Muscle layer of colon (tissue), 2 donors: ENCODE measurements at regions not wholly inside any gene's neighbourhood (a gene's known extent, or its start where the extent isn't known, plus 50 kb on each side); places are given as distances from the start of the nearest gene placed in this dataset.
"Not testable (repeated sequence)": the region's sequence is repeated elsewhere in the genome, so short reads cannot be mapped to it uniquely, and the experiment has no call there.

ENCODE experiments used
- H3K27ac ChIP-seq: one replicate; pipeline ENCODE4 v1.7.0; 2013; ENCODE audit warnings: low read depth, mild to moderate bottlenecking, low read length, moderate library complexity
- H3K27me3 ChIP-seq, 2 donors: one replicate each; pipeline ENCODE4 v1.7.0; 2013; ENCODE audit warnings: low read length in 2 of 2, mild to moderate bottlenecking in 2 of 2; ENCODE audit not compliant: insufficient read depth in 2 of 2, control insufficient read depth in 1 of 2
- H3K36me3 ChIP-seq: one replicate; pipeline ENCODE4 v1.7.0; 2013; ENCODE audit warnings: mild to moderate bottlenecking, low read length; ENCODE audit not compliant: insufficient read depth
- H3K4me1 ChIP-seq: one replicate; pipeline ENCODE4 v1.7.0; 2013; ENCODE audit warnings: mild to moderate bottlenecking, low read length; ENCODE audit not compliant: insufficient read depth
- H3K4me3 ChIP-seq, 2 donors: one replicate each; pipeline ENCODE4 v1.7.0; 2013; ENCODE audit warnings: low read length in 2 of 2, low read depth in 1 of 2, mild to moderate bottlenecking in 1 of 2, moderate library complexity in 1 of 2
- H3K9ac ChIP-seq: one replicate; pipeline ENCODE4 v1.7.0; 2013; ENCODE audit warnings: low read length
- H3K9me3 ChIP-seq: one replicate; pipeline ENCODE4 v1.7.0; 2013; ENCODE audit warnings: mild to moderate bottlenecking, low read length
- donor health status: abdominal sarcoma.
- donor health status: Adenocarcinoma of cecum.

DNA sequence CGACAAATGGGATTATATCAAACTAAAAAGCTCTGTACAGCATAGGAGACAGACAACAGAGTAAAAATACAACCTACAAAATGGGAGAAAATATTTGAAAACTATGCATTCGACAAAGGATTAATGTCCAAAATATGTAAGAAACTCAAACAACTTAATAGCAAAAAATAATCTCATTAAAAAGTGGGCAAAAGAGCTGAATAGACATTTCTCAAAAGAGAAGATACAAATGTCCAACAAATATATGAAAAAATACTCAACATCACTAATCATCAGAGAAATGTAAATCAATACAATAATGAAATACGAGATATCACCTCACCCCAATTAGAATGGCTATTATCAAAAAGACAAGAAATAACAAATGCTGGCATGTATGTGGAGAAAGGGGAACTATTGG is 272.9 kb downstream of the KLHL13 start:
- no peaks in the 10 kb centered on the region for H3K36me3 ChIP-seq
- H3K4me3 ChIP-seq: no peak overlapping the region
- H3K4me1 ChIP-seq: no peaks in the 10 kb centered on the region
- H3K27me3 ChIP-seq: no peaks in the 10 kb centered on the region
- H3K9me3 ChIP-seq: no peaks in the 10 kb centered on the region
- no peak overlapping the region for H3K27ac ChIP-seq
- H3K9ac ChIP-seq: no peak overlapping the region

DNA sequence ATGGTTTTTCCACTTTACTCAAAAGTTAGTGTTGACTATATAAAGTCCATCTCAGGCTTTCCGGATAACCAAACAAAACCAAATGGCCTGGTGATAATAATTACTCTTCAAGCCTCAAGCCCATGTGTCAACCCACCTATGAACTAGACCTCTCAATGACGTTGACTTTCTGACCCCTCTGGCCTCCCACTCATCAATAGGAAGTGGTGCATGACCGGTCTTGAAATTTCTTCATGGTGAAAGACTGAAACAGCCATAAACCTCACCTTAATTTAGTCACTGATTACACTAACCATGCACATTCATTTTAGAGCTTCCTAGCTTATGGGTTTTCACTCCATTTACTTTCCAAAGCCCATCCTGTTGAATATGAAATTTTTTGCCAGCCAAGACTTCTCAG is 276.0 kb downstream of the KLHL13 start:
- Histone ChIP-seq H3K9ac (no peak overlapping the region), H3K36me3 (no peaks in the 10 kb centered on the region), H3K9me3 (no peaks in the 10 kb centered on the region), H3K4me1 (no peaks in the 10 kb centered on the region), H3K27ac (no peak overlapping the region), H3K27me3 (no peaks in the 10 kb centered on the region), H3K4me3 (no peak overlapping the region)

DNA sequence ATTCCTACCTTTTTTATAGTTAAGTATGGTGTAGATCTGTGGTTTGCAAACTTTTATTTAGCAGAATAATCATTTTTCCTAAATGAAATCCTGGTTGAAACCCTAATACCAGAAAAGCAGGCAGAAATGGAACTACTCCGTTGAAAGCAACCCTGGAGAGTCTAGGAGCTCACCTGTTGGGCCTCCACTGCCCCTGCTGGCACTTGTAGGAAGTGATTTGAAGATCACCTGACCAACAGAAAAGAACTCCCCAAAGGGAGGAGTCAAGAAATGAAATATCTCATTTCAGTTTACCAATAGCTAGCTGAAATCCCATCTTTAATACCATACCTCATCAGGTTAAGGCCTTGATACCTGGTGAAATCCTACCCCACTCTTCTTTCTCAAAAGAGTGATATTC is 277.1 kb downstream of the KLHL13 start:
- Histone ChIP-seq H3K9me3 (no peaks in the 10 kb centered on the region), H3K27me3 (no peaks in the 10 kb centered on the region), H3K27ac (no peak overlapping the region), H3K36me3 (no peaks in the 10 kb centered on the region), H3K4me1 (no peaks in the 10 kb centered on the region), H3K9ac (no peak overlapping the region), H3K4me3 (no peak overlapping the region)

DNA sequence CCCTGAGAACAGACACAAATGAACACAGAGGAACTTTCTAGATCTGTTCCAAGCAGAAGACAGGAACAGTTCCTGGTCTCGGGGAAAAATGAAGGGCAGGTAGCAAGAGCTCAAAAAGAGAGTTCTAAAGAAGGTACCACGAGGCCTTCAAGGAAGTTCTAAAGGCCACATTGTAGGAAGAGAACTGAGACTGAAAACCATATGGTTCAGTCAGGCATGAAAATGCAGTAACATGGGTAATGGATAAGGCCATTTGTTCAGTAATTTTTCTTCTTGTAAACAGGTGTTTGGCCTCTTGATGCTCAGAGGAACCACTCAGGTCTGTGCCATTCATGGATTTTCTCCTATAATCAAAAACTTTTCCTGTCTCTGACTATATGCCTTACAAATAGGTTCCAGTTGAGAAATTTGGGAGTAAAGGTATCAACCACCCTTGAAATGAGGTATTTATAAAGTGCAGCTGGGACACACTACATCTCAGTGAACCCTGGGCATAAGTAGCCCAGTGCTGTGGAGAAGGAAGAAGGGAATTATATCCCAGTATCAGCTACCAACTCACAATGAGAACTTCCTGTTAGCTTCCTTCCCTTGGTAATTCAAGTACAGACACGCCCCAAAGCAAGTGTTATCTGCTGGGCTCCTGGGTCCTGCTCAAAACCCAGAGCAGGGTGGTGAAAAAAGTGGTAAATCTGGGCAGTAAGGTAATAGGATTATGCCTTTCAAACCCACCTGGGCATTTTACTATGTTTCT is 277.9 kb downstream of the KLHL13 start:
- Histone ChIP-seq H3K4me3 (no peak overlapping the region), H3K36me3 (no peaks in the 10 kb centered on the region), H3K9ac (no peak overlapping the region)

DNA sequence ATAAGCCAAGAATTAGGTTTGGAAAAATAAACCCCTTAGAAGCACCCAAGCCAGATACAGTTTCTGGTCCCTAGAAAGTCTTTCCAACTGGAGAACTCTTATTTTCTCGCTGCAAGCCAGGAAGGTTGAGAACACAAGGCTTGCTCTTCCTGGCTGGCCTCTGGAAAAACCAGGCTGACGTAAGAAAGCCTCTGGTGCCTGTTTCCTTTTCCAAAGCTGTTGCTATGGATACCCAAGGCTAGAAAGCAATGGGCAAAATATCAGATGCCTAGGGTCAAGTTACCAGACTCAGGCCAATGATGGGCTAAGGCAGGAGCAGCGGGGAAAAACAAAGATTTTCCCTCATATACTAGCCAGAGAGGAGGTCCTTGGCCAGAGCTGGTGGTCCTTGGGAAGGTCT is 281.6 kb downstream of the KLHL13 start:
- Histone ChIP-seq H3K4me1 (no peaks in the 10 kb centered on the region), H3K36me3 (no peaks in the 10 kb centered on the region), H3K9ac (no peak overlapping the region), H3K27me3 (no peaks in the 10 kb centered on the region), H3K27ac (no peak overlapping the region), H3K4me3 (no peak overlapping the region), H3K9me3 (no peaks in the 10 kb centered on the region)

More for the DNA sequence above, 277.9 kb downstream of the KLHL13 start:
- H3K27me3 ChIP-seq: no peaks in the 10 kb centered on the region
- H3K27ac ChIP-seq: no peak overlapping the region
- H3K4me1 ChIP-seq: no peaks in the 10 kb centered on the region
- no peaks in the 10 kb centered on the region for H3K9me3 ChIP-seq

DNA sequence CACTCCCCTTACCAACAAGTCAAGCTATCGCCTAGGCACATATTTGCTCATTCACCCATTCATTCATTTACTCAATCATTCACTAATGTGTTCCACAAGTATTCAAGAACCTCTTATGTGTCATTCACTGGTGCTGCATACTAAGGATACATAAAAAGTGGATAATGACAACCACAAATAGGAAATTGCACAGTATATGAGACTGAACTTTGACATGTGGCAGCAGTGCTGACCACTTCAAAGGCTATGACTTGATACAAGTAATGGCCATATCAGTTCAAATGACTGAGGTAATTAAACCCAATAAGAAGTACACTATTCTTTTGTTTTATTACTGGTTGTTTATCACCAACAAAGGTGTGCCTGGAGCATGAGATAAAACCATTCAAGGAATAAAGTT is 282.5 kb downstream of the KLHL13 start:
- no peaks in the 10 kb centered on the region for H3K4me1 ChIP-seq
- H3K27me3 ChIP-seq: no peaks in the 10 kb centered on the region
- no peaks in the 10 kb centered on the region for H3K9me3 ChIP-seq
- H3K27ac ChIP-seq: no peak overlapping the region
- H3K36me3 ChIP-seq: no peaks in the 10 kb centered on the region
- H3K9ac ChIP-seq: no peak overlapping the region
- H3K4me3 ChIP-seq: no peak overlapping the region

DNA sequence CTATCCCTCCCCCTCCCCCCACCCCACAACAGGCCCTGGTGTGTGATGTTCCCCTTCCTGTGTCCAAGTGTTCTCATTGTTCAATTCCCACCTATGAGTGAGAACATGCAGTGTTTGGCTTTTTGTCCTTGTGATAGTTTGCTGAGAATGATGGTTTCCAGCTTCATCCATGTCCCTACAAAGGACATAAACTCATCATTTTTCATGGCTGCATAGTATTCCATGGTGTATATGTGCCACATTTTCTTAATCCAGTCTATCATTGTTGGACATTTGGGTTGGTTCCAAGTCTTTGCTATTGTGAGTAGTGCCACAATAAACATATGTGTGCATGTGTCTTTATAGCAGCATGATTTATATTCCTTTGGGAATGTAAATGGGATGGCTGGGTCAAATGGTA is 295.1 kb downstream of the KLHL13 start:
- H3K9ac ChIP-seq, H3K4me3 ChIP-seq, H3K4me1 ChIP-seq, H3K27ac ChIP-seq, H3K36me3 ChIP-seq, H3K9me3 ChIP-seq, H3K27me3 ChIP-seq: not testable (repeated sequence)

DNA sequence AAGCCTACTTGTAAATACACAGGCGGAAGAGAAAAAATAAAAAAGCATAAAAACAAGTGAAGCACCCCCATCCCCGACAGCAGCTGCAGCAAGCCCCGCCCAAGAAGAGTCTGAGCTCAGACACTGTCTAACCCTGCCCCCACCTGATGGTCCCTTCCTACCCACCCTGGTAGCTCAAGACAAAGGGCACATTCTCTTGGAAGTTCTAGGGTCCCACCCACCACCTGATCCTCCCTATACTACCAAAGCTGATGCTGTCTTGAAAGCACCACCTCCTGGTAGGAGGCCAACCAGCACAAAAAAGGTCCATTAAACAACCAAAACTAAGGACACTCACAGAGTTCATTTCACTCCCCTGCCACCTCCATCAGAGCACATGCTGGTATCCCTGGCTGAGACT is 308.2 kb downstream of the KLHL13 start:
- no peaks in the 10 kb centered on the region for H3K9me3 ChIP-seq
- no peak overlapping the region for H3K27ac ChIP-seq
- H3K9ac ChIP-seq: no peak overlapping the region
- H3K36me3 ChIP-seq: no peaks in the 10 kb centered on the region
- no peaks in the 10 kb centered on the region for H3K27me3 ChIP-seq
- no peaks in the 10 kb centered on the region for H3K4me1 ChIP-seq
- no peak overlapping the region for H3K4me3 ChIP-seq

DNA sequence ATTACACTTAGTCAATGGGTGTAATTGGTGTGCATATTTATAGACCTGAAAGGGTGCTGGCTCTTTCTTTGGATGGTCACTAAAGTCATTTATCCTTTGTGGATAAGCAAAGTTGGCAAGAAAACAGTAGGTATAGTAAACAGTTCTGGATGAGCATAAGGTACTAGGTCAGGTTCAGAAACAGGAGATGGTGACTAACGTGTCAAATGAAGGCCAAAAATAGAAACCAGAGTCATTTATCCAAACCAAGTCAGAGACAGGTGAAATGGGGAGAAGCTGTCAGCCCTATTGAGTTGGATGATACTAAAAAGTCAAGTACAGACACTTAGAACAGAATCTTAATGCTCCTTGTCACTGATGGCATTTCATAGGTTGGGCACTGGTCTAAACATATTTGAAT is 313.1 kb downstream of the KLHL13 start:
- Histone ChIP-seq H3K4me1 (no peaks in the 10 kb centered on the region), H3K9me3 (no peaks in the 10 kb centered on the region), H3K36me3 (no peaks in the 10 kb centered on the region), H3K4me3 (no peak overlapping the region), H3K9ac (no peak overlapping the region), H3K27me3 (no peaks in the 10 kb centered on the region), H3K27ac (no peak overlapping the region)

DNA sequence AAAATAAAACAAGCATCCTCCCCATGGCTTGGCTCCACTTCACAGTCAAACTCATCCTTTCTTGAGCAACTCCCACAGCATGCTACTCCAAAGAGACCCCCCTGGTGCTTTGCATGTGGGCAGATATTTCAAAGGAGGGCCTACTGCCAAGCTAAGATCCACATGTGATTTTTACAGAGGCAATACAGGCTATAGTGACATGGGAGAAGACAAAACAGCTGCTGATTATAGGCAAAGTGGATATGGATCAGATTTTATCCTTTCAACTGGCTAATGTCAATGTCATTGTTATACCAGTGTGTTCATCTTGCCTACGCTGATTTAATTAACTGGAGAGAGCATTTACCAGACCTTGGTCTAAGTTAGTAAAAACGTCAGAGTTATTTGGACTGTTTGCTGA is 328.3 kb downstream of the KLHL13 start:
- H3K4me1 ChIP-seq: no peaks in the 10 kb centered on the region
- H3K27ac ChIP-seq: no peak overlapping the region
- H3K27me3 ChIP-seq: no peaks in the 10 kb centered on the region
- H3K9me3 ChIP-seq: no peaks in the 10 kb centered on the region
- H3K4me3 ChIP-seq: no peak overlapping the region
- H3K36me3 ChIP-seq: no peaks in the 10 kb centered on the region
- no peak overlapping the region for H3K9ac ChIP-seq

DNA sequence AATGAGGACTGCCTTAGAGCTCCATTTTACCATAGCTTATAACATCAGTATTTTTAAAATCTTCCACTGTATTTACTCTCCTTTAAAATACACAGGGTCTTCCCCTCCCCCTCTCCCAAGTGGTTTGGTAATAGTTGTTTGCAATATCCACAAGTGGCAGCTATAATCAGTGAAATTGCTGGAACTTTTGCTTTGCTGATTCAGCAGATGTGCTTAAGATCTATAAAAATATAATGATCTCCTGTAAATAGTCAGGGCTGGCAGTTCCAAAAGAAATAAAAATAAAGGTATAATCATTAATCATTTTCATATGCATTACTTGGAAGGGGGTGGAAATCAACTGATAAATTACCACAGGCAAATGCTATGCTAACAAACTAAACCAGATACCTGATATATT is 345.2 kb downstream of the KLHL13 start:
- Histone ChIP-seq H3K36me3 (no peaks in the 10 kb centered on the region), H3K4me1 (no peaks in the 10 kb centered on the region), H3K27ac (no peak overlapping the region), H3K4me3 (no peak overlapping the region), H3K9ac (no peak overlapping the region), H3K27me3 (no peaks in the 10 kb centered on the region), H3K9me3 (no peaks in the 10 kb centered on the region)

DNA sequence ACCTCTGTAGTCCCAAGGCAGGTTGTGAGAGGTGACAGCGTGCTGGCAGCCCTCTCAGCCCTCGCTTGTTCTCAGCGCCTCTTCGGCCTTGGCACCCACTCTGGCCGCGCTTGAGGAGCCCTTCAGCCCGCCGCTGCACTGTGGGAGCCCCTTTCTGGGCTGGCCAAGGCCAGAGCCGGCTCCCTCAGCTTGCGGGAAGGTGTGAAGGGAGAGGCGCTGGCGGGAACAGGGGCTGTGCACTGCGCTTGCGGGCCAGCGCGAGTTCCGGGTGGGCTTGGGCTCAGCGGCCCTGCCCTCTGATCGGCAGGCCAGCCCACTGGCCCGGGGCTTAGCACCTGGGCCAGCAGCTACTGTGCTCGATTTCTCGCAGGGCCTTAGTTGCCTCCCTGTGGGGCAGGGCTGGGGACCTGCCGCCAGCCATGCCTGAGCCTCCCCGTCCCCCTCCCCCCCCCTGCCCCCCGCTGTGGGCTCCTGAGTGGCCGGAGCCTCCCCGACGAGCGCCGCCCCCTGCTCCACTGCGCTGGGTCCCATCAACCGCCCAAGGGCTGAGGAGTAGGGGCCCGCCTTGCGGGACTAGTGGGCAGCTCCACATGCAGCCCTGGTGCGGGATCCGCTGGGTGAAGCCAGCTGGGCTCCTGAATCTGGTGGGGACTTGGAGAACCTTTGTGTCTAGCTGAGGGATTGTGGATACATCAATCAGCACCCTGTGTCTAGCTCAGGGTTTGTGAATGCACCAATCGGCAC is 347.6 kb downstream of the KLHL13 start:
- H3K27ac ChIP-seq: no peak overlapping the region
- H3K36me3 ChIP-seq: no peaks in the 10 kb centered on the region
- H3K4me3 ChIP-seq: no peak overlapping the region
- H3K9ac ChIP-seq: no peak overlapping the region
- H3K4me1 ChIP-seq: no peaks in the 10 kb centered on the region
- H3K9me3 ChIP-seq: no peaks in the 10 kb centered on the region
- no peaks in the 10 kb centered on the region for H3K27me3 ChIP-seq
